Right lobe of liver (tissue), 6 donors: ENCODE measurements at regions not wholly inside any gene's neighbourhood (a gene's known extent, or its start where the extent isn't known, plus 50 kb on each side); places are given as distances from the start of the nearest gene placed in this dataset.

Source experiments
- ATAC-seq, 4 donors: fragments of 200-7000 bp; cut with Tn5 transposase; one replicate each; pipeline ENCODE4 v1.9.1; 2020; ENCODE audit warnings: mild to moderate bottlenecking in 4 of 4, moderate library complexity in 4 of 4
- DNase-seq, 3 donors: peaks; one replicate each; pipeline ENCODE4 v3.0.0-alpha.2; 2020
- H3K27ac ChIP-seq, 3 donors: fragments of 200-600 bp; one replicate each; pipeline ENCODE4 v1.8.0; 2022
- H3K27me3 ChIP-seq, 2 donors: fragments of 200-600 bp; one replicate each; pipeline ENCODE4 v1.8.0; 2022
- H3K36me3 ChIP-seq, 4 donors: fragments of 200-600 bp; sonication (generic) in 1 of 4; one replicate each; pipeline versions ENCODE4 v1.5.1 to v1.8.0; 2017 to 2022; ENCODE audit warnings: control low read depth in 1 of 4
- H3K4me1 ChIP-seq, 4 donors: fragments of 200-600 bp; sonication (generic) in 1 of 4; one replicate each; pipeline versions ENCODE4 v1.5.1 to v1.8.0; 2017 to 2022; ENCODE audit warnings: control low read depth in 1 of 4
- H3K4me3 ChIP-seq, 3 donors: fragments of 200-600 bp; one replicate each; pipeline ENCODE4 v1.8.0; 2022
- H3K9me3 ChIP-seq, 4 donors: fragments of 200-600 bp; sonication (generic) in 1 of 4; one replicate each; pipeline versions ENCODE4 v1.5.1 to v1.8.0; 2017 to 2022; ENCODE audit warnings: control low read depth in 1 of 4
- CTCF ChIP-seq, 4 donors: fragments of 200-600 bp in 3 of 4; fragments of 450-650 bp in 1 of 4; IDR thresholded peaks; one replicate each; pipeline versions ENCODE4 v1.5.1 to v1.8.0; 2016 to 2022; ENCODE audit warnings: antibody characterized with exemption in 4 of 4, mild to moderate bottlenecking in 2 of 4
- POLR2A ChIP-seq: fragments of 450-650 bp; IDR thresholded peaks from one replicate; pipeline ENCODE4 v1.6.1; 2017; ENCODE audit warnings: antibody characterized with exemption, mild to moderate bottlenecking
- WGBS: methylation state at CpG from one replicate; pipeline ENCODE4 v1.1.6; 2018; ENCODE audit warnings: low coverage, low lambda C conversion rate; ENCODE audit not compliant: insufficient coverage; ENCODE audit errors: missing lambda C conversion rate; 5-methylcytosine and 5-hydroxymethylcytosine counted together
- intact Hi-C, 2 donors: fragments of 100-400 bp; cut with DNase I; formaldehyde crosslinking; loops; one replicate each; pipeline versions ENCODE4 v1.11.2 to v1.14.1; 2022
- donor health status: DM: no; HTN: yes; CAD: no.
- donor health status: DM: no; HTN: no; CAD: no.
- donor health status: DM: no; HTN: no; CAD: no.
- donor health status: DM: no; HTN: yes; CAD: no.
- donor health status: DM: no; HTN: yes; CAD: no.

GRCh38 chr4:26199596-26199995 is 121.2 kb upstream of the RBPJ start:
- no peaks in the 10 kb centered on the region for H3K27me3 ChIP-seq
- WGBS, result 75% methylated on average over 5 of the region's 5 CpGs
- no peaks in the 10 kb centered on the region for H3K9me3 ChIP-seq
- no peak overlapping the region for H3K4me3 ChIP-seq
- DNase-seq, result no peak
- peaks cover 0 to under 1% (median 0%) of the 10 kb centered on the region in 4 donors for H3K4me1 ChIP-seq
- no peaks in the 10 kb centered on the region for H3K36me3 ChIP-seq
- intact Hi-C loops, result no loop called here
- TF ChIP-seq POLR2A (no peak), CTCF (IDR thresholded peaks at IDR 0.05) (no peak)
- no peak overlapping the region for H3K27ac ChIP-seq
- ATAC-seq, result no peak

GRCh38 chr4:26201120-26201519 is 119.7 kb upstream of the RBPJ start:
- Histone ChIP-seq H3K4me3 (no peak overlapping the region), H3K36me3 (no peaks in the 10 kb centered on the region), H3K27ac (no peak overlapping the region), H3K27me3 (no peaks in the 10 kb centered on the region), H3K4me1 (peaks cover 0 to 12% (median 4%) of the 10 kb centered on the region in 4 donors), H3K9me3 (no peaks in the 10 kb centered on the region)
- ATAC-seq (no peak), DNase-seq (no peak)
- TF ChIP-seq POLR2A, result no peak
- TF ChIP-seq CTCF (IDR thresholded peaks at IDR 0.05), result no peak
- intact Hi-C loops, result no loop called here
- 67% methylated on average over 2 of the region's 2 CpGs for WGBS

GRCh38 chr4:26204249-26204825 is 116.5 kb upstream of the RBPJ start:
- no peaks in the 10 kb centered on the region for H3K36me3 ChIP-seq
- H3K27ac ChIP-seq, result no peak overlapping the region
- no peaks in the 10 kb centered on the region for H3K9me3 ChIP-seq
- 74% methylated on average over 6 of the region's 8 CpGs for WGBS
- intact Hi-C loops, result no loop called here
- H3K4me3 ChIP-seq, result no peak overlapping the region
- ATAC-seq (no peak), DNase-seq (no peak)
- TF ChIP-seq CTCF (IDR thresholded peaks at IDR 0.05) (no peak), POLR2A (no peak)
- H3K27me3 ChIP-seq, result no peaks in the 10 kb centered on the region
- H3K4me1 ChIP-seq, result peaks cover 0 to 19% (median 6%) of the 10 kb centered on the region in 4 donors

GRCh38 chr4:26204911-26205370 is 115.9 kb upstream of the RBPJ start:
- Histone ChIP-seq H3K27ac (no peak overlapping the region), H3K9me3 (no peaks in the 10 kb centered on the region), H3K4me1 (peaks cover 0 to 19% (median 6%) of the 10 kb centered on the region in 4 donors), H3K27me3 (no peaks in the 10 kb centered on the region), H3K4me3 (no peak overlapping the region), H3K36me3 (no peaks in the 10 kb centered on the region)
- DNase-seq (peak; percentile 26 to 82 (median 81)), ATAC-seq (peak; percentile 49 to 92 (median 86))
- intact Hi-C loops, result no loop called here
- TF ChIP-seq CTCF (IDR thresholded peaks at IDR 0.05) (no peak), POLR2A (no peak)
- WGBS, result 10% methylated on average over 2 of the region's 7 CpGs
